WTC11 (cell line): ENCODE measurements at regions not wholly inside any gene's neighbourhood (a gene's known extent, or its start where the extent isn't known, plus 50 kb on each side); places are given as distances from the start of the nearest gene placed in this dataset.

Experiments used
- ATAC-seq: fragments of 200-7000 bp; cut with Tn5 transposase; 2 replicates; pipeline ENCODE4 v1.10.0; 2021; ENCODE audit warnings: mild to moderate bottlenecking, moderate library complexity
- CTCF ChIA-PET: fragments of 300-600 bp; sonication (Branson Sonifier 250); formaldehyde crosslinking; loops from one replicate; lab custom pipeline; 2021; ENCODE audit warnings: antibody characterized with exemption; lab: Charles Lee
- POLR2A ChIA-PET: fragments of 350-600 bp; sonication (Branson Sonifier 250); formaldehyde crosslinking; loops from one replicate; lab custom pipeline; 2021; ENCODE audit warnings: antibody characterized with exemption; lab: Charles Lee
- DNase-seq: peaks from one replicate; pipeline ENCODE4 v3.0.0; 2021; ENCODE audit warnings: low spot score
- H3K27ac Mint-ChIP-seq: 2 replicates; pipeline ENCODE4 v1.8.0; 2021; ENCODE audit warnings: mixed read lengths
- H3K27me3 Mint-ChIP-seq: 2 replicates; pipeline ENCODE4 v1.8.0; 2021; ENCODE audit warnings: low read depth, mild to moderate bottlenecking, moderate library complexity, mixed read lengths
- H3K36me3 Mint-ChIP-seq: 2 replicates; pipeline ENCODE4 v1.8.0; 2021; ENCODE audit warnings: mixed read lengths
- H3K4me1 Mint-ChIP-seq: 2 replicates; pipeline ENCODE4 v1.8.0; 2022; ENCODE audit warnings: mixed read lengths
- H3K4me3 Mint-ChIP-seq: 2 replicates; pipeline ENCODE4 v1.8.0; 2021; ENCODE audit warnings: mild to moderate bottlenecking, moderate library complexity, mixed read lengths
- H3K9me3 Mint-ChIP-seq: 2 replicates; pipeline ENCODE4 v1.8.0; 2021; ENCODE audit warnings: mixed read lengths
- CREB1 ChIP-seq: sonication (generic); formaldehyde crosslinking; IDR thresholded peaks from 2 replicates; pipeline ENCODE4 v1.8.0; 2023; ENCODE audit warnings: mild to moderate bottlenecking, missing genetic modification reagents
- CREM ChIP-seq: sonication (generic); formaldehyde crosslinking; IDR thresholded peaks from 2 replicates; pipeline ENCODE4 v1.8.1; 2022; ENCODE audit warnings: mild to moderate bottlenecking, missing genetic modification reagents, moderate library complexity
- ELF4 ChIP-seq: sonication (generic); formaldehyde crosslinking; IDR thresholded peaks from 2 replicates; pipeline ENCODE4 v1.8.1; 2022; ENCODE audit warnings: low read depth, mild to moderate bottlenecking, moderate library complexity, missing genetic modification reagents
- GABPB1 ChIP-seq: sonication (generic); formaldehyde crosslinking; IDR thresholded peaks from 2 replicates; pipeline ENCODE4 v1.8.1; 2023; ENCODE audit warnings: mild to moderate bottlenecking, missing genetic modification reagents
- GRHL2 ChIP-seq: fragments of 250-450 bp; sonication (Bioruptor Pico); IDR thresholded peaks from 2 replicates; pipeline ENCODE4 v1.8.0; 2022; ENCODE audit warnings: mild to moderate bottlenecking, moderate library complexity; ENCODE audit not compliant: insufficient replicate concordance, severe bottlenecking
- PRRX2 ChIP-seq: fragments of 250-450 bp; sonication (Bioruptor Pico); IDR thresholded peaks from 2 replicates; pipeline ENCODE4 v1.8.0; 2021; ENCODE audit warnings: mild to moderate bottlenecking
- SMAD3 ChIP-seq: sonication (generic); formaldehyde crosslinking; IDR thresholded peaks from 2 replicates; pipeline ENCODE4 v1.8.0; 2022; ENCODE audit warnings: missing genetic modification reagents, mild to moderate bottlenecking, borderline replicate concordance
- SP1 ChIP-seq: sonication (generic); formaldehyde crosslinking; conservative IDR thresholded peaks from 2 replicates; pipeline ENCODE4 v1.8.1; 2022; ENCODE audit warnings: missing genetic modification reagents
- TEAD4 ChIP-seq: sonication (generic); formaldehyde crosslinking; IDR thresholded peaks from 2 replicates; pipeline ENCODE4 v1.8.0; 2022; ENCODE audit warnings: mild to moderate bottlenecking, missing genetic modification reagents
- TP53 ChIP-seq: sonication (generic); formaldehyde crosslinking; IDR thresholded peaks from 2 replicates; pipeline ENCODE4 v1.8.1; 2023; ENCODE audit warnings: mild to moderate bottlenecking, missing genetic modification reagents
- ZNF281 ChIP-seq: sonication (generic); formaldehyde crosslinking; IDR thresholded peaks from 2 replicates; pipeline ENCODE4 v1.8.0; 2023; ENCODE audit warnings: mild to moderate bottlenecking, missing genetic modification reagents
- ZNF317 ChIP-seq: sonication (generic); formaldehyde crosslinking; IDR thresholded peaks from 2 replicates; pipeline ENCODE4 v1.8.1; 2023; ENCODE audit warnings: low read depth, mild to moderate bottlenecking, moderate library complexity, missing genetic modification reagents, borderline replicate concordance
- ZNF423 ChIP-seq: fragments of 250-450 bp; sonication (Bioruptor Pico); IDR thresholded peaks from 2 replicates; pipeline ENCODE4 v2.1.2; 2022; ENCODE audit warnings: mild to moderate bottlenecking, moderate library complexity
- ZNF671 ChIP-seq: fragments of 250-450 bp; sonication (Bioruptor Pico); IDR thresholded peaks from 2 replicates; pipeline ENCODE4 v1.8.0; 2021; ENCODE audit warnings: mild to moderate bottlenecking
- TF ChIP-seq, protein P1 (sequence below): sonication (generic); formaldehyde crosslinking; IDR thresholded peaks from 2 replicates; pipeline ENCODE4 v1.8.1; 2023; ENCODE audit warnings: mild to moderate bottlenecking, missing genetic modification reagents
- TF ChIP-seq, protein P2 (sequence below): sonication (generic); formaldehyde crosslinking; IDR thresholded peaks from 2 replicates; pipeline ENCODE4 v1.8.1; 2023; ENCODE audit warnings: mild to moderate bottlenecking, missing genetic modification reagents
- TF ChIP-seq, protein P3 (sequence below): sonication (generic); formaldehyde crosslinking; IDR thresholded peaks from 2 replicates; pipeline ENCODE4 v1.8.1; 2023; ENCODE audit warnings: mild to moderate bottlenecking, missing genetic modification reagents, borderline replicate concordance
- TF ChIP-seq, protein P4 (sequence below): sonication (generic); formaldehyde crosslinking; IDR thresholded peaks from 2 replicates; pipeline ENCODE4 v1.8.1; 2023; ENCODE audit warnings: mild to moderate bottlenecking, moderate library complexity, missing genetic modification reagents

DNA sequence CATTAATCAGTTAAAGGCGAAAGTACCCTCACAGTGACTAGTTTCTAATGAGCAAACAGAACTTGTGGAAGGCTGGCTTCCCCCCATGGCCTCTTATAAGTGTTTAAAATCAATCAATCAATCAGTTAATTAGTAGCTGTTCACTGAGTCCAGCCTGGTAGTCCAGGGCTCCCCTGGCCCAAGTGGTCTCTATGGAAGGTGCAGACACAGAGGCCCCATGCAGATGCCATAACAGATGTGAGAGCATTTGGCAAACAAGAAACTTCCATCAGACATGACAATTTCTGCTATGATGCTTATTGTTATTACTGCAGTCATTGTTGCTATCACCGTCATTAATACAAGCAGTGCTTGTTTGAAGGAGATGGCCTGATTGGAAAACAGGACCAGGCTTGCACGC is 179.0 kb upstream of the TSHZ3 start:
- H3K4me1 Mint-ChIP-seq: peaks cover 9% of the 10 kb centered on the region
- no peak overlapping the region for H3K27ac Mint-ChIP-seq
- H3K27me3 Mint-ChIP-seq: peaks cover 2% of the 10 kb centered on the region; the same call in 1 of the 2 replicates
- peaks cover 25% of the 10 kb centered on the region for H3K9me3 Mint-ChIP-seq
- DNase-seq: no peak
- CTCF ChIA-PET: interaction anchor here (0.8 kb wide), 1 partner anchor 190 kb away, joined by 3 read pairs; no protein-coding TSS in a partner anchor
- no peak overlapping the region for H3K4me3 Mint-ChIP-seq
- TF ChIP-seq, protein P1, sequence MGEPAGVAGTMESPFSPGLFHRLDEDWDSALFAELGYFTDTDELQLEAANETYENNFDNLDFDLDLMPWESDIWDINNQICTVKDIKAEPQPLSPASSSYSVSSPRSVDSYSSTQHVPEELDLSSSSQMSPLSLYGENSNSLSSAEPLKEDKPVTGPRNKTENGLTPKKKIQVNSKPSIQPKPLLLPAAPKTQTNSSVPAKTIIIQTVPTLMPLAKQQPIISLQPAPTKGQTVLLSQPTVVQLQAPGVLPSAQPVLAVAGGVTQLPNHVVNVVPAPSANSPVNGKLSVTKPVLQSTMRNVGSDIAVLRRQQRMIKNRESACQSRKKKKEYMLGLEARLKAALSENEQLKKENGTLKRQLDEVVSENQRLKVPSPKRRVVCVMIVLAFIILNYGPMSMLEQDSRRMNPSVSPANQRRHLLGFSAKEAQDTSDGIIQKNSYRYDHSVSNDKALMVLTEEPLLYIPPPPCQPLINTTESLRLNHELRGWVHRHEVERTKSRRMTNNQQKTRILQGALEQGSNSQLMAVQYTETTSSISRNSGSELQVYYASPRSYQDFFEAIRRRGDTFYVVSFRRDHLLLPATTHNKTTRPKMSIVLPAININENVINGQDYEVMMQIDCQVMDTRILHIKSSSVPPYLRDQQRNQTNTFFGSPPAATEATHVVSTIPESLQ (CRISPR knock-in tag): no peak
- no peak for TF ChIP-seq ZNF281 (CRISPR knock-in tag)
- no peak for TF ChIP-seq TEAD4
- TF ChIP-seq ELF4 (CRISPR knock-in tag): no peak
- no peak for TF ChIP-seq GABPB1 (CRISPR knock-in tag)
- no peak for TF ChIP-seq TP53 (CRISPR knock-in tag)
- TF ChIP-seq GRHL2 (CRISPR knock-in tag): no peak
- no peak for TF ChIP-seq ZNF423
- no peak for TF ChIP-seq PRRX2
- no peak for TF ChIP-seq ZNF317
- TF ChIP-seq, protein P2, sequence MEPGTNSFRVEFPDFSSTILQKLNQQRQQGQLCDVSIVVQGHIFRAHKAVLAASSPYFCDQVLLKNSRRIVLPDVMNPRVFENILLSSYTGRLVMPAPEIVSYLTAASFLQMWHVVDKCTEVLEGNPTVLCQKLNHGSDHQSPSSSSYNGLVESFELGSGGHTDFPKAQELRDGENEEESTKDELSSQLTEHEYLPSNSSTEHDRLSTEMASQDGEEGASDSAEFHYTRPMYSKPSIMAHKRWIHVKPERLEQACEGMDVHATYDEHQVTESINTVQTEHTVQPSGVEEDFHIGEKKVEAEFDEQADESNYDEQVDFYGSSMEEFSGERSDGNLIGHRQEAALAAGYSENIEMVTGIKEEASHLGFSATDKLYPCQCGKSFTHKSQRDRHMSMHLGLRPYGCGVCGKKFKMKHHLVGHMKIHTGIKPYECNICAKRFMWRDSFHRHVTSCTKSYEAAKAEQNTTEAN (CRISPR knock-in tag): no peak
- TF ChIP-seq CREM (CRISPR knock-in tag): no peak
- TF ChIP-seq CREB1 (CRISPR knock-in tag): no peak
- peaks cover 18% of the 10 kb centered on the region for H3K36me3 Mint-ChIP-seq
- POLR2A ChIA-PET: no interaction called here
- no peak for ATAC-seq

- ATAC-seq (no peak), DNase-seq (no peak)
- H3K4me1 Mint-ChIP-seq: peaks cover 9% of the 10 kb centered on the region
- H3K36me3 Mint-ChIP-seq: peaks cover 18% of the 10 kb centered on the region
- H3K4me3 Mint-ChIP-seq: no peak overlapping the region
- CTCF ChIA-PET: interaction anchor here (0.8 kb wide), 1 partner anchor 191 kb away, joined by 3 read pairs; no protein-coding TSS in a partner anchor
- H3K27me3 Mint-ChIP-seq: peaks cover 2% of the 10 kb centered on the region; the same call in 1 of the 2 replicates
- H3K9me3 Mint-ChIP-seq: peaks cover 25% of the 10 kb centered on the region
- H3K27ac Mint-ChIP-seq: no peak overlapping the region
- POLR2A ChIA-PET: no interaction called here
- TF ChIP-seq, protein P3, sequence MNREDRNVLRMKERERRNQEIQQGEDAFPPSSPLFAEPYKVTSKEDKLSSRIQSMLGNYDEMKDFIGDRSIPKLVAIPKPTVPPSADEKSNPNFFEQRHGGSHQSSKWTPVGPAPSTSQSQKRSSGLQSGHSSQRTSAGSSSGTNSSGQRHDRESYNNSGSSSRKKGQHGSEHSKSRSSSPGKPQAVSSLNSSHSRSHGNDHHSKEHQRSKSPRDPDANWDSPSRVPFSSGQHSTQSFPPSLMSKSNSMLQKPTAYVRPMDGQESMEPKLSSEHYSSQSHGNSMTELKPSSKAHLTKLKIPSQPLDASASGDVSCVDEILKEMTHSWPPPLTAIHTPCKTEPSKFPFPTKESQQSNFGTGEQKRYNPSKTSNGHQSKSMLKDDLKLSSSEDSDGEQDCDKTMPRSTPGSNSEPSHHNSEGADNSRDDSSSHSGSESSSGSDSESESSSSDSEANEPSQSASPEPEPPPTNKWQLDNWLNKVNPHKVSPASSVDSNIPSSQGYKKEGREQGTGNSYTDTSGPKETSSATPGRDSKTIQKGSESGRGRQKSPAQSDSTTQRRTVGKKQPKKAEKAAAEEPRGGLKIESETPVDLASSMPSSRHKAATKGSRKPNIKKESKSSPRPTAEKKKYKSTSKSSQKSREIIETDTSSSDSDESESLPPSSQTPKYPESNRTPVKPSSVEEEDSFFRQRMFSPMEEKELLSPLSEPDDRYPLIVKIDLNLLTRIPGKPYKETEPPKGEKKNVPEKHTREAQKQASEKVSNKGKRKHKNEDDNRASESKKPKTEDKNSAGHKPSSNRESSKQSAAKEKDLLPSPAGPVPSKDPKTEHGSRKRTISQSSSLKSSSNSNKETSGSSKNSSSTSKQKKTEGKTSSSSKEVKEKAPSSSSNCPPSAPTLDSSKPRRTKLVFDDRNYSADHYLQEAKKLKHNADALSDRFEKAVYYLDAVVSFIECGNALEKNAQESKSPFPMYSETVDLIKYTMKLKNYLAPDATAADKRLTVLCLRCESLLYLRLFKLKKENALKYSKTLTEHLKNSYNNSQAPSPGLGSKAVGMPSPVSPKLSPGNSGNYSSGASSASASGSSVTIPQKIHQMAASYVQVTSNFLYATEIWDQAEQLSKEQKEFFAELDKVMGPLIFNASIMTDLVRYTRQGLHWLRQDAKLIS (CRISPR knock-in tag): no peak
- TF ChIP-seq, protein P1 (CRISPR knock-in tag): no peak
- no peak for TF ChIP-seq SMAD3
- no peak for TF ChIP-seq SP1 (CRISPR knock-in tag)
- TF ChIP-seq ZNF671 (CRISPR knock-in tag): no peak
- TF ChIP-seq ZNF281 (CRISPR knock-in tag): no peak
- TF ChIP-seq, protein P4, sequence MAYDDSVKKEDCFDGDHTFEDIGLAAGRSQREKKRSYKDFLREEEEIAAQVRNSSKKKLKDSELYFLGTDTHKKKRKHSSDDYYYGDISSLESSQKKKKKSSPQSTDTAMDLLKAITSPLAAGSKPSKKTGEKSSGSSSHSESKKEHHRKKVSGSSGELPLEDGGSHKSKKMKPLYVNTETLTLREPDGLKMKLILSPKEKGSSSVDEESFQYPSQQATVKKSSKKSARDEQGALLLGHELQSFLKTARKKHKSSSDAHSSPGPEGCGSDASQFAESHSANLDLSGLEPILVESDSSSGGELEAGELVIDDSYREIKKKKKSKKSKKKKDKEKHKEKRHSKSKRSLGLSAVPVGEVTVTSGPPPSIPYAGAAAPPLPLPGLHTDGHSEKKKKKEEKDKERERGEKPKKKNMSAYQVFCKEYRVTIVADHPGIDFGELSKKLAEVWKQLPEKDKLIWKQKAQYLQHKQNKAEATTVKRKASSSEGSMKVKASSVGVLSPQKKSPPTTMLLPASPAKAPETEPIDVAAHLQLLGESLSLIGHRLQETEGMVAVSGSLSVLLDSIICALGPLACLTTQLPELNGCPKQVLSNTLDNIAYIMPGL (CRISPR knock-in tag): no peak
These were observed 179.9 kb upstream of the TSHZ3 start for GRCh38 chr19:31529121-31529520.
